ENCODE measurements at regions not wholly inside any gene's neighbourhood (a gene's known extent, or its start where the extent isn't known, plus 50 kb on each side); places are given as distances from the start of the nearest gene placed in this dataset.

- no peak for TF ChIP-seq FOXA1 (IDR thresholded peaks at IDR 0.05)
- no peak for TF ChIP-seq HDGF (IDR thresholded peaks at IDR 0.05; ENCODE audit: borderline replicate concordance)
- TF ChIP-seq TARDBP (IDR thresholded peaks at IDR 0.05): no peak
- TF ChIP-seq SP1 (IDR thresholded peaks at IDR 0.05): no peak
- TF ChIP-seq PKNOX1 (IDR thresholded peaks at IDR 0.05): no peak
Measured at GRCh38 chr10:113292743-113293142, 260.1 kb upstream of the HABP2 start.

Measured in HEK293T (cell line).